GM04504 (cell line): ENCODE measurements at regions not wholly inside any gene's neighbourhood (a gene's known extent, or its start where the extent isn't known, plus 50 kb on each side); places are given as distances from the start of the nearest gene placed in this dataset.

Experiments used
- DNase-seq: peaks from one replicate; pipeline ENCODE4 v3.0.0-alpha.2; 2012; ENCODE audit warnings: low read depth

DNA sequence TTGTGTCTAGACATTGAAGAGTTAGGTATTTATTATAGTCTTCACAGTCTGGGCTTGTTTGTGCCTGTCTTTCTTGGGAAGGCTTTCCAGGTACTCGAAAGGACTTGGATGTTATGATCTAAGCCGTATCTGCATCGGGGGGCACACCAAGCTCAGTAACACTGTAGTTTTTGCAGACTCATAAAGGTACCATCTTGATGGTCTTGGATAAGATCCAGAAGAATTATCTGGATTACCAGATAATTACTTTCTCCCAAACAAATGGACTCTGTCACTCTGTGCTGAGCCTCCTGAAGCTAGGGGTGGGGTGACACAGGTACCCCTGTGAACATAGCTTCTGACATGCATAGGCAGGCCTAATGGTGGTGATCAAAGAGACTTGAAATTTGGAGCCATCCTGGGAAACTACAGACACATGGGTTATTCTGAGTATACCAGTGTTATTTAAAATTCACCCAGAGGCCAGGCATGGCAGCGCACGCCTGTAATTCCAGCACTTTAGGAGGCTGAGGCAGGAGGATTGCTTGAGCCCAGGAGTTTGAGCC lies 238.6 kb upstream of the TPM1 start:
- DNase-seq, result no peak

DNA sequence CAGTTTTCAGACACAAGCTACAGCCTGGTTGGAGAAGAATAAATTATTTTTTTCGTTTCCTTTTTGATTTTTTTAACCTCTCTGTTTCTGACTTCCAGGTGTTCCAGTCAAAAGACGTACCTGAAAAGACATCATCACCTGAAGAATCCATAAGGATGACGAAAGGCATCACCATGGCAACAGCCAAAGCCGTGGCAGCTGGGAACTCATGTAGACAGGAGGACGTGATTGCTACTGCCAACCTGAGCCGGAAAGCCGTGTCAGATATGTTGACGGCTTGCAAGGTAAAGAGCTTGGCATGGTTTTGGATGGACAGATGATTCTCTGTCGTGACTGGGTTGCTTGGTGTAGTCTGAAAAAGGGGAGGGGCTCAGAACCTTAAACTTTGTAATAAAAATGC lies 237.0 kb upstream of the TPM1 start:
- no peak for DNase-seq

DNA sequence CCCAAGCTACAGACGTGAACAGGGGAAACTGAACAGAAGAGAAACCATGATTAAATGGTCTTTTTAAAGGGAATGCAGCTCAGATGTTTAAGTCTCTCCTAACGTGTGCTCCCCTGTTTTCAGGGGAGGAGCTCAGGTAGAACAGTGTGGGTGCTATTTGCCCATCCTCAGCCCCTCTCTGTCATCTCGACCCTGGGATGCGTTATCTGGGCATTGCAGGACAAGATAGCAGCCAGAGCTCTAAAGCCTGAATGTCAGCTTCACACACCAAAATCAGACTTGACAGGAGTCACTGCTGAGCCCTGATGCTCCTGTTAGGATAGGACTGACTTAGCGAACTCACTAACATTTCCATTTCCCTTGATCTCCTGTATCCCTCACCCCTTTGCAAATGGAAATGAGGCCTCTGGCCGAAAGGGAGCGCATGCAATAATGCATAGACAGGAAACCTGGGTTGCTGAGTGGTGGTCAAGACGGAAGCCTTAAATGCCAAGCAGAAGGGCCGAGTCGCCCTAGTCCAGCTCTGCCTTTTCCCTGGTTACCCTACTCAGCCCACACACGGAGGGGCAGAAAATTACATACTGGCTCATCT lies 234.9 kb upstream of the TPM1 start:
- DNase-seq, result no peak

DNA sequence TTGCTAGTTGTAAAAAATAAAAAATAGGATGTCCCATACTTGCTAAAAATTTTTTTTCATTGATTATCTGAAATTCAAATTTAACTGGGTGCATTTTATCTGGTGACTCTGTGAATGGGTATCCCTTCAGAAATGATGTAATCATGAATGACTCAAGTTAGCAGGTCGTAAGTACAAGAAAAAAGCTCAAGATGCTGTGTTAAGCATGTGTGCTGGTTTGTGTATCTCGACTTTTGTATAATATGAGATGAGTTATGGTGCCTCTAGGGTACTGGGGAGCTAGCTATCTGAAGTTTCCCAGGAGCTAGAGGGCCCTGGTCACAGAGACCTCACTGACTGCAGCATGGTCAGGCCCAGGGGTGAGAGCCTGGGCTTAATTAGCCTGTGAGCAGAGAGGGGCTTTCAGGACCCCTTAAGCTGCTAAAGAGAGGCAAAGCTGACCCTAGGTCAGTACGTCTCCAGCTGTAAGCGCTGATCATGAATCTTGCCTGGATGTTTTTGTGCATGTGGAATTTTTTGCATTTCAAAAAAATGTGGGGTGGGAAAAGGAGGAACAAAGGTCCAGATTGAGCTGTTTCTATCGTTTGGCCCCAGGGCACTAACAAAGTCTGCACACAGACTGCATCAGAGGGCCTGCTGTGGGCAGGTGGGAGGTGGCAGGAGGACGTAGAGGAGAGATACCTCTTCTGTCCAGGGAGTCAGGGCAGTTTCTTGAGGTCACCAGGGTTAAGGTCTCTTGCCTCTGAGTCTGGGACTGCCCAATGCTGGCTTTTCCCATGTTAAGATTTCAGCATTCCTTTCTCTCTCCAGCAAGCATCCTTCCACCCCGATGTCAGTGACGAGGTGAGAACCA lies 233.2 kb upstream of the TPM1 start:
- DNase-seq, result peak; percentile 30

DNA sequence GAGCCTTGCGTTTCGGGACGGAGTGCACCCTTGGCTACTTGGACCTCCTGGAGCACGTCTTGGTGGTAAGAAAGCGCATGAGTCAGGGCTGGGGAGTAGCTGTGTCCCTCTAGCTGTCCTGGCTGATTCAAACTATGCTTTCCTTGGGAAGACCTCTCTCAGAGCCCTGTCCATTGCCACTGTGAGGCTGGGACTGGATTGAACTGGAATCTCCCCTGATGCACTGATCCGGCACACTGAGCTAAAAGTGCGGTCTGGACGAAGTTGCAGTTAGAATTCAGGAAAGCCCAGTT lies 232.6 kb upstream of the TPM1 start:
- no peak for DNase-seq

DNA sequence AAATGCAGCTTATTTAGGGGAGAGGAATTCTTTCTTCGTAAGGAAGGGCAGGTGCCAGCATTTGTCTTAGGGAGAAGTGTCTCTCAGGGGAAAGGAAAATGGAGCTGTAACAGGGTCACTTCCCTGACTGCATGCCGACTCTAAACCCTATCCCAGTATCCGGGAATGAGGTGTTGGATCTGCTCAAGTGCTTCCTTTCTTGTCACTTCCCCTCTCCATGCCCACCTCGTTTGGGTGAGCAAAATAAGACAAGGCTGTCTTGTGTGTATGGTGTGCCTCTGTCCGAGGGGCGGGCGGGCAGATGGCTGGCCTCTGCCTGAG lies 230.1 kb upstream of the TPM1 start:
- DNase-seq, result no peak

DNA sequence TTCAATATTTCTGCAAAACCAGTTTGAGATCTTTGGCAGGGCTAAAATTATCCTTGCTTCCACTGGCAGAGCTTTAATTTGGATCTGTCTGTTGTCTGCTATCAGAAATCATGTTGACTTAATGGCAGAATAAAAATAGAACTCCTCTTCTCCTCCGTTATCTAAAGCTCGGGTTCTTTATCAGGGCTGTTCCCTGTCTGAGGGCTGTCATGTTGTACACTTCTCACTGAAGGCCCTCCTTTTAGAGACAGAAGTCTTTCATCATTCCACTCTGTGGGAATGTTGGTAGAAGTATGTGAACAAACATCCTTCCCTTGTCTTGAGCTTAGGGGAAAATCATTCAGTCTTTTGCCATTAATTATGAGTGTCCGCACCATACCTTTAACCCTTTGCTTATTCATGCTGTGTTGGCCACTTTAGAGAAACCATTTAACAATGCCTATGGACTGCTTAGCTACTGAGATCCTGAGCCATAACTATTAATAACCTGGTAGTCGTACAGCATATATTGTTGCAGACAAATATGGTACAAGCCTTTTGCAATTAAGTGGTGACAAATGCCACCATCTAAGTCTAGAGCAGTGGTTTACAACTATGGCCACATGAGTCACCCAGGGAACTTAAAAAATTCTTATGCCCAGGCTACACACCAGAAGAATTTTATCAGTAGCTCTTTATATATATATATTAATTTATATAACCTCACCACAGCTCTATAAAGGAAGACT lies 226.0 kb upstream of the TPM1 start:
- DNase-seq, result no peak

DNA sequence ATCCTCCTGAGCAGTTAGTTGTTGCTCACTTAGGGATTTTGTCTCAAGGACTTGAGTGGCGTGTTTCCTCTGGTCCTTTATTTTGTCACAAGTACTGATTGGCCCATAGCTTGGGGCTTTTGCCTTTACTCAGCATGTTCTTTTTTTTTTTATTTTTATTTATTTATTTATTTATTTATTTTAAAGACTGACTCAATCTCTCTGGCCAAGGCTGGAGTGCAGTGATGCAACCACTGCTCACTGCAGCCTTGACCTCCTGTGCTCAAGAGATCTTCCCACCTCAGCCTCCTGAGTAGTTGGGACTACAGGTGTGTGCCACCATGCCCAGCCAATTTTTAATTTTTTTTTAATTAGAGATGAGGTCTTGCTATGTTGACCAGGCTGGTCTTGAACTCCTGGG lies 223.9 kb upstream of the TPM1 start:
- no peak for DNase-seq

DNA sequence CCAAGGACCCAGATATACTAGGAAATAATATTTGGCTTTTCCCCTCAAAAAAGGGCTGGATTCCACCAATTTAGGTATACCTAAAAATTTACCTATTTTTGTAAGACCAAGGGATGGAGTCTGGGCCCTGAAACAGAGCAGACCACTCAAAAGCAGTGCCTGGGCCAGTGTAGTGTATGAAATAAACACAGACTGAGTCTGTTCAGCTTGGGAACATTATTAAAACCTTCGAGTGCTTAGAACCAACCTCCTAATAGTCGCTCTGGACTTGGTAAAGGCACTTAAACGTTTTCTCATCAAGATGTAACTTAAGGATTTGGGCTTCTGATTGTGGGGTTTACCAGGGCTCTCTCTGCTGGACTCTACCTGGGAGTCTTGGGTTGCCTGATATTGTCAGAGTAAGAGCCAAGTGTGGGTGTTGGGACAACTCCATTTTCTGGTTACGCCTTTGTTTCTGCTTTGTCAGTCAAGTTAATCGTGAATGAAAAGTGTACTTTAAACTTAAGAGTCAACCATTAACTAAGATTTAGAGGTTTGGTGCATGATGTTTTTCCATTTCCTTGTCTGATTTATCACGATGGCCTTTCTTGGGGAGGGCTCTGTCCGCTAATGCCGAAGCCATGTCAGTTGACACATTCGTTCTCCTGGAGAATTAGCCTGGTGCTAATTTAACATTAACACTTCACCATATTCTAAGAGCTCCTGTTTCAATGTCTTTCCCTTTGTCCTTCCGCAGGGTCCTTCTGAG lies 221.0 kb upstream of the TPM1 start:
- no peak for DNase-seq

DNA sequence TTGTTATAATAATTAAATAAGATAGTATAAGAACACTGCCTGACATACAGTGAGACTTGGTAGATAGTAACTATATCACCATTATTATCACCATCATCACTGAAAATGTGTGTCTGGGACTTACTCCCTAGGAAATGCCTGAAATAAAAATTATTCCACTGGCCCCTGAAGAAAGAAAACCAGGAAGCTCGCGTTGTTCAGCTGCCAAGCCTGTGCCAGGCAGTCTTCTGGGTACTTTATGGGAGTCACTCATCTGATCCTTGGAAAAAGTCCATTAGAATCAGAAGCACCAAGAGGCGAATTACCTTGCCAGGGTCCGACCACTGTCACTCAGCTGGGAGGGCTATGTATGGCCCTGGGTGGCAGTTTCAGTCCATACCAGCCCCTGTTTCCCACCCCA lies 220.3 kb upstream of the TPM1 start:
- no peak for DNase-seq

DNA sequence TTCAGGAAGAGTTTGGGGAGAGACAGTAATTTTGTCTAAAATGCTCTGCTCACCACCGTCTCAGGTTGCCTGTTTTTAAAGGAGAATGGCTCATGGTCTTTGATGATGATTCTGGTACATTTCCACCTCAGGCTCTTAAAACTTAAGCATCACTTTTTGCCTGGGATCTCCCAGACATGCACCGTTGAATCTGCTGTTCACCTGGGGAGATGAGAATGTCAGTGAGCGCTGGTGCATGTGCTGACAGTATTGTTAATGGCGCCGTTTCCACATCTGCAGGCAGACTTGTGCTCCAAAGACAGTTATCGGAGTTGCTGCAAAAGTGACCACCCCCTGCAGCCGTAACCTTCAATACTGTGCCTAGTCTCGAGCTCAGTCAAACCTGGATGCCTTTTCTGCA lies 219.0 kb upstream of the TPM1 start:
- no peak for DNase-seq

DNA sequence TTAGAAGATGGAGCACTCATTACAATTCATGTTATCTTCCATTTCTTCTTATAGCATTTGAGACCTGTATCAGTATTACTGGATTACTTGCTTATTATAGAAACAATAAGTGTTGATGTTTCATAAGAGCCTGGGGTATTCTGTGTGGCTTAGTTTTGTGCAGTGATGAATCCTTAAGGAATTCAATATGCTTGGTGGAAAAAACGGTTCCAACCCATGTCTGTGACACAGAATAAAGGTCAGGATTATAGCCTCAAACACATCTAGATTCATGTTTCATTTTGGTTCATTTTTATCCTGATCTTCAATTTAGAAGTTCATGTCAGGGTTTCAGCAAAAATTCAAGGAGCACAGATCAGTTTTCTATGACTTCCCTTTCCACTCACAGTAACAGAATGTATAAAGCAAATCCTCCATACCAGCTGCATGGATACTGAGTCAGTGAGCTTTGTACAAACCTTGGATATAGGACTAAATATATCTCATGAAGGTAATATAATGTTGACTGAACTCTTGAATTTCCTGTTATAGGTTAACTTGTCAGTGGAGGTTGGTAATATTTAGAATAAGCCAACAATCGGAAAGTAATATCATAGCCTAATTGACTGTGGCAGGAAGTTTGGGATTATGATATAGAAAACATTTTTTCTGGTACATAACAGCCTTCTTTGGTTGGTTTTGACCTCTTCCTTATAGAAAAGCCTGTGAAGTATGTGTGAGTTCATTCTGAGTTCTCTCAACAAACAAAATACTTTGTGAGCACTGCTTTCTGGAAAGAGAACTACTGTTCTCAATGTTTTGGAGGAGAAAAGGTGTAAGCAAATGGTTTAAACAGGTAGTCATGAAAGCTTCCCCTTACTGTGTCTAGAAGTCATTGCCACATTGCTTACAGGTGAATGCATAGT lies 218.2 kb upstream of the TPM1 start:
- peak; percentile 25 for DNase-seq

DNA sequence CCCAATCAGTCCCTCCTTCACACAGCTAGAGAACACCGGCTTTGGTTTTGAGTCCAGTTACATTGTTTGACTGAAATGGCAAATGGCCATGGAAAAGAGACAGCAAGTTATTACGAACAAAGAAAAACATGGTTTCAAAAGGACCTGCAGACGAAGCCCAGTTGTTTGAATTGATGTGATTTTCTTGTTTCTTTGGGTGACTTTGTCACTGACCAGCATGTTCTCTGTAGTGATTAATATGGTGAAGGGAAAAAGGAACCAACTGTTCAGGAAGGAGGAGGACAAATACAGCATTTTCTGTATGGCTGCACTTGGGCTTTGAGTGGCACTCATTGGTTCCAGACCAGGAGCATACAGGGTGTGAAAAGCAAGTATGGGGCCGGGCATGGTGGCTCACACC lies 217.4 kb upstream of the TPM1 start:
- no peak for DNase-seq

DNA sequence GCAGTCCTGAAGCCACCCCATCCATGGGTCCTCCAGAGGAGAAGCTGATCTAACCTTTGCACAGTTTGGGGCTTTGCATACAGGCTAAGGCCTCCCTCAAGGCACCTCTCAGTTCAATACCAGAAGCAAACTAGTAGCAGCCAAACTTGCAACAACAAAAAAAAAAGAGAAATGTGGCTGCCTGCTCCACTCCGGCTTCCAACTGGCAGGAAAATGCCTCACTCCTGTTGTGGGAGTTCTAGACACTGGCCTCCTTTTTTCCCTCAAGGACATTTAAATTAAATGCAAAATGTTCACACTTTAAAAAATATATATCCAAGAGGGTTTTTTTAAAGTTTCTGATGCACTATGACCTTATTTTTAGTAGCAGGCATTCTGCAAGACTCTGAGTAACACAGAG lies 216.0 kb upstream of the TPM1 start:
- DNase-seq, result no peak

DNA sequence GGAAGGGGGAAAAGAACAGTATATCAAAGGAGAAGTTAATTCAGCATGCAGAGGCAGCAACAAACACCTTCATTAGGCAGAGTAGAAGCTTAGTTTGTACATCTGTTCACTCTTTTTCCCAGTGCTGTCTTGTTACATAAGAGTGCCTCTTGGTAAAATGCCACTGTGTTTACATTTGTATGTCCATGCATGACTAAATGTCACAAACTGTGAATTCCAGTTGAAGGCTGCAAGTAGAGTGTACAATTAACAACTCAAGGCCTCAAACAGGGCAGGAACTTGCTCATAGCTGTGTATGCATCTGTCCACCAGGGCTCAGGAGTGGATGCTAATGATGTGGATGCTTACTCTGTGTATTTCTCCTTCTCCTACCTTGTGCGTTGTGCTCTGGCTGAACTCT lies 214.2 kb upstream of the TPM1 start:
- no peak for DNase-seq

DNA sequence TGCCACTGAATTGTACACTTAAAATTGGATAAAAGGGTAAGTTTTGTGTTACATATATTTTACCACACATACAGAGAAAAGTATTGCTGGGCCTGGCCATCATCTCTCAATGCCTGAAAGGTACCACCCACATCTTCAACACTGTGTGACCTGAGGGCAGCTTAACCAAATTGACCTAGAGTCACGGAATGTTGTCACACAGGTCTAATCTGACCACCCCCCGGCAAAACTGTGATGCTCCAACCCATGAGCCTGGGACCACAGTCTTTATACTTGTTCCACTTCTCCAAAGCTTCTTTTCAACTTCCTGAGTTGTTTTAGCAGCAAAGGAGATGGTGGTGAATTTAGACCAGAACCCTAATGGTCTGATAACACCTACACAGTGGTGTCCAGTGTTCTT lies 210.3 kb upstream of the TPM1 start:
- DNase-seq, result no peak

DNA sequence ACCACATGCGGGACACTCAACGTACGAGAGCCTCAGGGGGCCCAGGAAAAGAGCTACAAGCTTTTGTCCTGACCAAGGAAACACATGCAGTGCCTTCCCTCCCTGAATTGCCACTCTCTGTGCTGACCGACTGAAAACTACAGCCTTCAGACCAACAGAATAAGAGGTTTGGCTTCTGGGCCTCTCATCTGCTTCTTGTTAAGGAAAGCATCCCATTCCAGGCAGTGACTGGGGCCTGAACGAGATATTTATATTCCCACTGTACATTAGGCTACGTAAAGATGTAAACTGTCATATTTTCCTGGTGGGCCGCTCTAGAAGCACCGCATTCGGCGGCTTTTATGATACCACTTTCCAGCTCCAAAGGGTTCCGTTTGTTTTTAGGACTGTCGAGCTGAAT lies 208.9 kb upstream of the TPM1 start:
- DNase-seq, result no peak

DNA sequence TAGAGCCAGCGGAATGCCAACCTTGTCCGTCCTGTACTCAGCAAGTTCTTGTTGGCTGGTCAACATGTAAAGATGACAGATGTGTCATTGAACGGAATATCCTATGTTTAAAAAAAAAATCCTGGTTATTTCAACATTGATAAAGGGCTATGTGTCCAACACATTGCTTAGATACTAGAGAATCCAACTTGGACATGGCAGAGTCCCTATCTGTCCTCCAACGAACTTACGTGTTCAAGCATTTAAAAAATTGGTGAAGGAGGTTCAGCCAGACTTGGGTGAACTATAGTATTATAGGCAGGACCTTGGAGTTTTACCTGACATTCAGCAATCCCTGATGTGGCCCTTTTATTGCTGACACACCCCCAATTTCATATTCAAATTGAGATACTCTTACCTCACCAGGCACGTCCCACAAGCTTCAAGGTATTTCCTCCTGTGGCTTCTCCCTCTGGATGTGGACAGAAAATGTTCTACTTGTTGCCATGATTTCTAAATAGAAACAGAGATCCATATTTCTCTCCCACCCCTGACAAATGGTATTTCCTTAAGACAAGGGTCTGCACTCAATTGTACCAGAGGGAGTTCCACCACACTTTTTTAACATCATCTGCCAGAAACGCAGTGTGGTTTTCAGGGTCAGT lies 207.7 kb upstream of the TPM1 start:
- no peak for DNase-seq

DNA sequence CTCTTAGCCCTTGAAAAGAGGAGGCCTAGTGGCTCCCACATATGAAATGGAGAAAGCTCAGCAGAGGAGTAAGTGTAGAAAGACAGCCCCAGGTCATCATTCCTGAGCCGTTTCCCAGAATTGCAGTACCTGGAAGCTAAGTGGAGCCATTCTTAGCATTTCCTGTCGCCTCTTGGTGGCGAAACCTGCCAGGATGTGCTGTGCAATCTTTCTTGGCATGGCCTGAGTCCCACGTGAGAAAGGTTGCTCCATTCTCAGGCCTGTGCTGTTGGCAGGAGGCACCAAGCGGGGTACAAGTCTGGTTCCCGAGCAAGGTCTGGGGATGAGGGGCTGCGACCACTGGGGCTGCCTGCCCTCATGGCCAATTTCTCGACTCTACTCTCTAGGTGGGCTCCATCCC lies 207.2 kb upstream of the TPM1 start:
- no peak for DNase-seq

DNA sequence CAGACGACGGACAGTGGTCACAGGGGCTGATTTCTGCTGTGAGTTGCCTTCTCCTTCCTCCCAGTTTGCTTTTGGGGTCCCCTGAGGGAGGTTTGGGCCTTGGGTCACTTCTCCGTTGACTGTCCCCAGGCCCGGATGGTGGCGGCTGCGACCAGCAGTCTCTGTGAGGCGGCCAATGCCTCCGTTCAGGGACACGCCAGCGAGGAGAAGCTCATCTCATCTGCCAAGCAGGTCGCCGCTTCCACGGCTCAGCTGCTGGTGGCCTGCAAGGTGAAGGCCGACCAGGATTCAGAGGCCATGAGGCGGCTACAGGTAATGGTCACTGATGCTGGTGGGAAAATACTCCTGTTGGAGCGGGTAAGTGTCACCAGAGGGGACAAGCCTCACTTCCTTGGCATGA lies 206.8 kb upstream of the TPM1 start:
- no peak for DNase-seq
